IgD-negative memory B cell (primary cell): ENCODE measurements at regions not wholly inside any gene's neighbourhood (a gene's known extent, or its start where the extent isn't known, plus 50 kb on each side); places are given as distances from the start of the nearest gene placed in this dataset.

ENCODE experiments used
- H3K27ac Mint-ChIP-seq, 3 donors: one replicate each; pipeline ENCODE4 v1.8.0; 2020 to 2022; ENCODE audit warnings: mild to moderate bottlenecking in 3 of 3, mixed read lengths in 3 of 3, moderate library complexity in 1 of 3
- H3K27me3 Mint-ChIP-seq: one replicate; pipeline ENCODE4 v1.8.0; 2021; ENCODE audit warnings: mixed read lengths
- H3K36me3 Mint-ChIP-seq: one replicate; pipeline ENCODE4 v1.8.0; 2020; ENCODE audit warnings: mild to moderate bottlenecking, mixed read lengths
- H3K4me1 Mint-ChIP-seq, 3 donors: one replicate each; pipeline ENCODE4 v1.8.0; 2020 to 2022; ENCODE audit warnings: mixed read lengths in 3 of 3, mild to moderate bottlenecking in 1 of 3
- H3K4me3 Mint-ChIP-seq, 4 donors: one replicate each; pipeline ENCODE4 v1.8.0; 2020 to 2022; ENCODE audit warnings: mild to moderate bottlenecking in 4 of 4, mixed read lengths in 4 of 4, moderate library complexity in 3 of 4
- H3K9me3 Mint-ChIP-seq, 3 donors: one replicate each; pipeline ENCODE4 v1.8.0; 2020 to 2021; ENCODE audit warnings: mixed read lengths in 3 of 3, mild to moderate bottlenecking in 1 of 3

GRCh38 chr14:83548061-83548839 lies 1981.7 kb upstream of the FLRT2 start:
- Mint-ChIP-seq H3K36me3 (no peaks in the 10 kb centered on the region), H3K27me3 (no peaks in the 10 kb centered on the region), H3K9me3 (peaks cover 2 to 13% (median 6%) of the 10 kb centered on the region in 3 donors), H3K4me3 (no peak overlapping the region), H3K4me1 (no peaks in the 10 kb centered on the region), H3K27ac (no peak overlapping the region)

GRCh38 chr14:83556065-83556464 lies 1973.9 kb upstream of the FLRT2 start:
- no peak overlapping the region for H3K4me3 Mint-ChIP-seq
- no peak overlapping the region for H3K27ac Mint-ChIP-seq
- no peaks in the 10 kb centered on the region for H3K4me1 Mint-ChIP-seq
- no peaks in the 10 kb centered on the region for H3K36me3 Mint-ChIP-seq
- H3K27me3 Mint-ChIP-seq = no peaks in the 10 kb centered on the region
- peaks cover 2 to 16% (median 6%) of the 10 kb centered on the region in 3 donors for H3K9me3 Mint-ChIP-seq

- Mint-ChIP-seq H3K36me3 (no peaks in the 10 kb centered on the region), H3K4me3 (no peak overlapping the region), H3K4me1 (no peaks in the 10 kb centered on the region), H3K27ac (no peak overlapping the region), H3K9me3 (peaks cover 2 to 16% (median 6%) of the 10 kb centered on the region in 3 donors), H3K27me3 (no peaks in the 10 kb centered on the region)
Measured at GRCh38 chr14:83556746-83557453, 1973.0 kb upstream of the FLRT2 start.

- H3K27me3 Mint-ChIP-seq = no peaks in the 10 kb centered on the region
- H3K27ac Mint-ChIP-seq = no peak overlapping the region
- H3K4me3 Mint-ChIP-seq = no peak overlapping the region
- no peaks in the 10 kb centered on the region for H3K36me3 Mint-ChIP-seq
- no peaks in the 10 kb centered on the region for H3K4me1 Mint-ChIP-seq
- H3K9me3 Mint-ChIP-seq = peaks cover 2 to 16% (median 9%) of the 10 kb centered on the region in 3 donors
Measured at GRCh38 chr14:83558946-83559345, 1971.0 kb upstream of the FLRT2 start.

GRCh38 chr14:83559721-83560120 lies 1970.2 kb upstream of the FLRT2 start:
- Mint-ChIP-seq H3K36me3 (no peaks in the 10 kb centered on the region), H3K4me1 (no peaks in the 10 kb centered on the region), H3K27ac (no peak overlapping the region), H3K27me3 (no peaks in the 10 kb centered on the region), H3K4me3 (no peak overlapping the region), H3K9me3 (peaks cover 2 to 12% (median 8%) of the 10 kb centered on the region in 3 donors)

- no peak overlapping the region for H3K4me3 Mint-ChIP-seq
- H3K36me3 Mint-ChIP-seq = no peaks in the 10 kb centered on the region
- no peak overlapping the region for H3K27ac Mint-ChIP-seq
- H3K27me3 Mint-ChIP-seq = no peaks in the 10 kb centered on the region
- peaks cover 2 to 11% (median 7%) of the 10 kb centered on the region in 3 donors for H3K9me3 Mint-ChIP-seq
- no peaks in the 10 kb centered on the region for H3K4me1 Mint-ChIP-seq
Measured at GRCh38 chr14:83561261-83561660, 1968.7 kb upstream of the FLRT2 start.

GRCh38 chr14:83566567-83566966 lies 1963.4 kb upstream of the FLRT2 start:
- Mint-ChIP-seq H3K9me3 (peaks cover 2 to 5% (median 5%) of the 10 kb centered on the region in 3 donors), H3K36me3 (no peaks in the 10 kb centered on the region), H3K27me3 (no peaks in the 10 kb centered on the region), H3K4me3 (no peak overlapping the region), H3K27ac (no peak overlapping the region), H3K4me1 (no peaks in the 10 kb centered on the region)

- Mint-ChIP-seq H3K4me3 (no peak overlapping the region), H3K9me3 (peaks cover 2 to 8% (median 3%) of the 10 kb centered on the region in 3 donors), H3K27ac (no peak overlapping the region), H3K4me1 (no peaks in the 10 kb centered on the region), H3K36me3 (no peaks in the 10 kb centered on the region), H3K27me3 (no peaks in the 10 kb centered on the region)
Measured at GRCh38 chr14:83568141-83568540, 1961.8 kb upstream of the FLRT2 start.

- no peak overlapping the region for H3K4me3 Mint-ChIP-seq
- no peaks in the 10 kb centered on the region for H3K4me1 Mint-ChIP-seq
- H3K36me3 Mint-ChIP-seq = no peaks in the 10 kb centered on the region
- no peaks in the 10 kb centered on the region for H3K27me3 Mint-ChIP-seq
- H3K27ac Mint-ChIP-seq = no peak overlapping the region
- peaks cover 3 to 16% (median 4%) of the 10 kb centered on the region in 3 donors for H3K9me3 Mint-ChIP-seq
Measured at GRCh38 chr14:83575301-83575700, 1954.6 kb upstream of the FLRT2 start.

GRCh38 chr14:83583201-83583600 lies 1946.7 kb upstream of the FLRT2 start:
- Mint-ChIP-seq H3K4me1 (no peaks in the 10 kb centered on the region), H3K4me3 (no peak overlapping the region), H3K27ac (no peak overlapping the region), H3K9me3 (peaks cover 5 to 15% (median 7%) of the 10 kb centered on the region in 3 donors), H3K27me3 (no peaks in the 10 kb centered on the region), H3K36me3 (no peaks in the 10 kb centered on the region)

- Mint-ChIP-seq H3K36me3 (no peaks in the 10 kb centered on the region), H3K9me3 (peaks cover 4 to 10% (median 9%) of the 10 kb centered on the region in 3 donors), H3K4me1 (no peaks in the 10 kb centered on the region), H3K4me3 (no peak overlapping the region), H3K27me3 (no peaks in the 10 kb centered on the region), H3K27ac (no peak overlapping the region)
Measured at GRCh38 chr14:83594874-83595273, 1935.1 kb upstream of the FLRT2 start.

- H3K27ac Mint-ChIP-seq = no peak overlapping the region
- no peaks in the 10 kb centered on the region for H3K27me3 Mint-ChIP-seq
- H3K36me3 Mint-ChIP-seq = no peaks in the 10 kb centered on the region
- H3K4me1 Mint-ChIP-seq = no peaks in the 10 kb centered on the region
- H3K9me3 Mint-ChIP-seq = peaks cover 2 to 23% (median 4%) of the 10 kb centered on the region in 3 donors
- no peak overlapping the region for H3K4me3 Mint-ChIP-seq
Measured at GRCh38 chr14:83607682-83608081, 1922.3 kb upstream of the FLRT2 start.

GRCh38 chr14:83611491-83611890 lies 1918.5 kb upstream of the FLRT2 start:
- Mint-ChIP-seq H3K4me3 (no peak overlapping the region), H3K27ac (no peak overlapping the region), H3K36me3 (no peaks in the 10 kb centered on the region)

GRCh38 chr14:83611906-83612390 lies 1918.0 kb upstream of the FLRT2 start:
- Mint-ChIP-seq H3K27me3 (no peaks in the 10 kb centered on the region), H3K36me3 (no peaks in the 10 kb centered on the region), H3K9me3 (peaks cover 1 to 8% (median 5%) of the 10 kb centered on the region in 3 donors), H3K4me1 (no peaks in the 10 kb centered on the region), H3K4me3 (no peak overlapping the region), H3K27ac (no peak overlapping the region)

More at GRCh38 chr14:83611491-83611890, 1918.5 kb upstream of the FLRT2 start:
- Mint-ChIP-seq H3K9me3 (peaks cover 1 to 8% (median 5%) of the 10 kb centered on the region in 3 donors), H3K4me1 (no peaks in the 10 kb centered on the region), H3K27me3 (no peaks in the 10 kb centered on the region)

GRCh38 chr14:83614956-83615355 lies 1915.0 kb upstream of the FLRT2 start:
- Mint-ChIP-seq H3K4me1 (no peaks in the 10 kb centered on the region), H3K27me3 (no peaks in the 10 kb centered on the region), H3K36me3 (no peaks in the 10 kb centered on the region), H3K4me3 (no peak overlapping the region), H3K9me3 (peaks cover 1 to 8% (median 8%) of the 10 kb centered on the region in 3 donors), H3K27ac (no peak overlapping the region)
